Upper lobe of left lung (tissue), 4 donors: ENCODE measurements at regions not wholly inside any gene's neighbourhood (a gene's known extent, or its start where the extent isn't known, plus 50 kb on each side); places are given as distances from the start of the nearest gene placed in this dataset.

Source experiments
- CTCF ChIP-seq, 6 experiments: fragments of 450-650 bp in 4 of 6; fragments of 200-600 bp in 2 of 6; sonication (generic) in 2 of 6; IDR thresholded peaks; one replicate each; pipeline ENCODE4 v1.5.1; 2016 to 2019; ENCODE audit warnings: antibody characterized with exemption in 6 of 6
- EP300 ChIP-seq, 4 donors: sonication (generic); formaldehyde crosslinking; IDR thresholded peaks; one replicate each; pipeline ENCODE4 v1.5.1; 2017; ENCODE audit warnings: antibody characterized with exemption in 4 of 4, control low read depth in 2 of 4
- POLR2A ChIP-seq, 4 donors: fragments of 450-650 bp; IDR thresholded peaks; one replicate each; pipeline ENCODE4 v1.5.1; 2016 to 2017; ENCODE audit warnings: antibody characterized with exemption in 4 of 4, mild to moderate bottlenecking in 2 of 4
- POLR2AphosphoS5 ChIP-seq, 2 donors: sonication (generic); formaldehyde crosslinking; IDR thresholded peaks; one replicate each; pipeline ENCODE4 v1.5.1; 2017; ENCODE audit warnings: antibody characterized with exemption in 2 of 2

GRCh38 chr1:209383907-209384709, 199.4 kb upstream of the CAMK1G start:
- TF ChIP-seq CTCF (IDR thresholded peaks at IDR 0.05): no peak
- no peak for TF ChIP-seq EP300 (IDR thresholded peaks at IDR 0.05)
- TF ChIP-seq POLR2A (IDR thresholded peaks at IDR 0.05): no peak
- TF ChIP-seq POLR2AphosphoS5 (IDR thresholded peaks at IDR 0.05): no peak
